ENCODE measurements at regions not wholly inside any gene's neighbourhood (a gene's known extent, or its start where the extent isn't known, plus 50 kb on each side); places are given as distances from the start of the nearest gene placed in this dataset.
A peak's percentile ranks its signal among the peaks of the same experiment; 100 is the strongest.
"Not testable (repeated sequence)": the region's sequence is repeated elsewhere in the genome, so short reads cannot be mapped to it uniquely, and the experiment has no call there.

DNA sequence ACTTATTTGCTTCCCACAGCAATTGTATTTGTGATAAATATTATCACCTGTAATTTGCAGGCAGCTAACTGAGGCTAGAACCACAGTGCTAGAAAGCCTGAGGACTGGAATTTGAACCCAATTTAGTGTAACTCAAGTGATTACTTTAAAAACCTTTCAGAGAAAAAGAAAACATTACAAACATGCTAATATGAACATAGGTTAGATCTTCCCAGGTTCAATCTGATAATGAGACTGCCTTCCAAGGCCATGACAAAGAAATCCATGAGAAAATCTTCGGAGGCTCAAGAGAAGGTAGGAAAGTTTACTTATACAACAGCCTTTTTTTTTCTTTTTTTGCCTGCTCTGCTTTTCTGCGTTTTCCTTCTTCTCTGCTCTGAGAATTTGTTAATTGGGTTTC lies 620.6 kb upstream of the CCNG1 start:
- no peak for DNase-seq (ENCODE audit: low spot score)
- in situ Hi-C loops (cut with MboI; ENCODE audit: low sequenced_read_pairs, unreplicated experiment), result no loop called here
- TF ChIP-seq CTCF (IDR thresholded peaks at IDR 0.05; ENCODE audit: borderline replicate concordance, control extremely low read depth, extremely low read depth, insufficient read depth, missing control alignments), result no peak

- no peak for TF ChIP-seq CTCF (IDR thresholded peaks at IDR 0.05; ENCODE audit: borderline replicate concordance, control extremely low read depth, extremely low read depth, insufficient read depth, missing control alignments)
- in situ Hi-C loops (cut with MboI; ENCODE audit: low sequenced_read_pairs, unreplicated experiment), result no loop called here
- DNase-seq (ENCODE audit: low spot score), result no peak
Measured at GRCh38 chr5:162817364-162817763, 620.0 kb upstream of the CCNG1 start.

DNA sequence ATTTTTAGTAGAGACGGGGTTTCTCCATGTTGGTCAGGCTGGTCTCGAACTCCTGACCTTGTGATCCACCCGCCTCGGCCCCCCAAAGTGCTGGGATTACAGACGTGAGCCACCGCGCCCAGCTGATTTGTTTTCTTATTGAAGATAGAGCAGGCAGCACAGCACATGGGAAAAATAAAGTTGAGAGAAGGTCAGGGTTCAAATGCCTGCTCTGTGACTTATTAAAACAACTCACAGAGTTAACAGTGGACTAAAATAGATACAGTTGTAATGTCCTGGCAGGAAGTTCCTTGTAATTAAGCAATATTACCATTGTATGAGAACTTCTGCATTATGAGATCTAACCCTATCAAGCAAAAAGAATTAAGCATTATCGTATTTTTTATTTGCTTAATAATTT lies 615.7 kb upstream of the CCNG1 start:
- in situ Hi-C loops (cut with MboI; ENCODE audit: low sequenced_read_pairs, unreplicated experiment); DNase-seq (ENCODE audit: low spot score): not testable (repeated sequence)

DNA sequence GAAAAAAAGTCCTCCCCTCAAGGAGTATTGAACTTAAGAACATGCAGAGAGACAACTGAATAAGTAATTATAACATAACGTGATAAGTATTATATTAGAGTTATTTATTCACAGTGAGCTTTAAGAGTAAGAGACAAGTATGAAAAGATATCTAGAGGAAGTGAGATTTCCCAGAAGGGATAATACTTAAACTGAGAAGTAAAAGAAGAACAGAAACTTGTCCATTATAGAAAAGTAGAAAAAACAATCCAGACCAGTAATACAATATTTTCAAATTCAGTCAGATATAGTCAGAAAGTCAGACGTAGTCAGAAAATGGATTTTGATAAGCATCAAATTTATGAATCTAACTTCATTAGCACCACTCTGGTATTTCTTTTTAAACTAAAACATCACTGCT lies 613.0 kb upstream of the CCNG1 start:
- TF ChIP-seq CTCF (IDR thresholded peaks at IDR 0.05; ENCODE audit: borderline replicate concordance, control extremely low read depth, extremely low read depth, insufficient read depth, missing control alignments), result no peak
- in situ Hi-C loops (cut with MboI; ENCODE audit: low sequenced_read_pairs, unreplicated experiment), result no loop called here

GRCh38 chr5:162837155-162837554 lies 600.2 kb upstream of the CCNG1 start:
- in situ Hi-C loops (cut with MboI; ENCODE audit: low sequenced_read_pairs, unreplicated experiment), result no loop called here
- DNase-seq (ENCODE audit: low spot score), result no peak
- TF ChIP-seq CTCF (IDR thresholded peaks at IDR 0.05; ENCODE audit: borderline replicate concordance, control extremely low read depth, extremely low read depth, insufficient read depth, missing control alignments), result no peak

More for the DNA sequence above, 613.0 kb upstream of the CCNG1 start:
- DNase-seq (ENCODE audit: low spot score), result peak; percentile 21

DNA sequence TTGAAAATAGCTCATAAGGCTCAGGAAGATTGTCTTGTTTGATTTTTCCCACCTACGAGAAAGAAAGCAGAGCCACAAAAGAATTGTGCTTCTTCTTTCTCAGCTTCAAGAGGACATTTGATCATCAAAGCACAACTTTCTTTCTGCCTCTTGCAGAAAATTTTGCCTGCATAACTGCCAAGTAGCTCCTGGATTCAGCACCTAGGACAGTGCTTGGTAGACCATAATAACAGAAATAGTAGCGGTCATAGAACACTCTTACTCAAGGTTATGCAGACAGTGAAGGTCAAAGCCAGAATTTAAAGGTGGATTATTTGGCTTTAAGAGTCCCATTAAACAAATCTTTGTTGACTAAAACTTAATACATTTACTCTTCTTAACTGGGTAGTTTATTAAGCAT lies 594.7 kb upstream of the CCNG1 start:
- TF ChIP-seq CTCF (IDR thresholded peaks at IDR 0.05; ENCODE audit: borderline replicate concordance, control extremely low read depth, extremely low read depth, insufficient read depth, missing control alignments), result no peak
- no peak for DNase-seq (ENCODE audit: low spot score)
- in situ Hi-C loops (cut with MboI; ENCODE audit: low sequenced_read_pairs, unreplicated experiment), result no loop called here

DNA sequence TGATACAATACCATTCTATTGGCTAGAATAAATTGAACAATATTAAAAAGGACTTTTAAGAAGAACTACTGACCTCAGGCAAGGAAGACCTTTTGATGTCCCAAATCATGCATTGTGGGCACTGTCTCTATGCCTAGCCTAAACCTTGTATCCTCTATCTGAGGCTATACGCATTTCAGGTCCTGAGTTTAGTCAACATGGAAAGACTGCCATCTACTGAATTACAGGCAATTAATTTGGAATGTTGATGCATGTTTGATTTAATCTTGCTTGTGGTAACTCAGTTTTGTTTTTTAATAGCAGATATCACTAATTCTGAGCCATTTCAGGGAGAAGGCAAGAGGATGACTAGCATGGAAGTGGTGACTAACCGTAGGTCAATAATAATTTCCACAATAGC lies 585.3 kb upstream of the CCNG1 start:
- in situ Hi-C loops (cut with MboI; ENCODE audit: low sequenced_read_pairs, unreplicated experiment), result no loop called here
- no peak for TF ChIP-seq CTCF (IDR thresholded peaks at IDR 0.05; ENCODE audit: borderline replicate concordance, control extremely low read depth, extremely low read depth, insufficient read depth, missing control alignments)
- DNase-seq (ENCODE audit: low spot score), result no peak
